MM.1S (cell line): ENCODE measurements at regions not wholly inside any gene's neighbourhood (a gene's known extent, or its start where the extent isn't known, plus 50 kb on each side); places are given as distances from the start of the nearest gene placed in this dataset.

Experiments used
- CTCF ChIP-seq: fragments of 300-600 bp; sonication (generic); IDR thresholded peaks from 2 replicates; pipeline ENCODE4 v1.5.1; 2016; ENCODE audit warnings: antibody characterized with exemption, low read length, mixed read lengths
- EZH2 ChIP-seq: fragments of 300-600 bp; sonication (generic); optimal IDR thresholded peaks from 2 replicates; pipeline ENCODE3; 2017; ENCODE audit warnings: low read depth, mild to moderate bottlenecking, antibody characterized with exemption, low read length, mixed read lengths

DNA sequence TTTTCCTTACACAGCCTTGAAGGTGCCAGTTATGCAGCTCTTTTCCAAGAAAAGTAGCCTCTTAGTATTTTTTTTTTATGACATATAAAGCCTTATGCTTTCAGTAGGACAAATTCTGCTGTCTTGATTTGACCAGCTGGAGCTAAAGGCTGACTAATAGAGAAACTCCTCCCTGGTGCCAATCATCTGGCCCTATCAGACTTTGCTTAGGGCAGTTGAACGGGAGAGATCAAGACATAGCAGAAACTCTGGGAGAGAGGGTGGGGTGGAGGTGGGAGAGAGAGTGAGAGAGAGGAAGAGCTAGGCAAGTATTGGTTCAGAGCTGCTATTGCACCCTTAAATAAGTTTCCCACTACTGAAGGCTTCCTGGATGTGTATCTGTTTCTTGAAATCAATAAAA, 100.2 kb downstream of the SEC61B start:
- TF ChIP-seq CTCF, result no peak
- no peak for TF ChIP-seq EZH2
